ENCODE measurements at regions not wholly inside any gene's neighbourhood (a gene's known extent, or its start where the extent isn't known, plus 50 kb on each side); places are given as distances from the start of the nearest gene placed in this dataset.

- TF ChIP-seq EGR1 (IDR thresholded peaks at IDR 0.05; ENCODE audit: borderline replicate concordance, low read depth, low read length) = no peak
These were observed 442.6 kb upstream of the LRATD1 start (continued) for GRCh38 chr2:14189929-14190328.

- H4K91ac ChIP-seq (replicated peaks; ENCODE audit: insufficient read length, low read length) = no peak overlapping the region
- H3K36me3 ChIP-seq (ENCODE audit: control insufficient read depth in 2 of 4, insufficient read depth in 4 of 4, low read length in 3 of 4) = no peaks in the 10 kb centered on the region
- ChIA-PET POLR2A (ENCODE audit: partially characterized antibody) (no interaction called here), CTCF (ENCODE audit: partially characterized antibody) (no interaction called here)
- no peak for TF ChIP-seq GABPA (IDR thresholded peaks at IDR 0.05; ENCODE audit: borderline replicate concordance, insufficient read depth, low read length)
- no peak for TF ChIP-seq HDAC6 (IDR thresholded peaks at IDR 0.05; ENCODE audit: low read depth, low read length)
- H3K27ac ChIP-seq (ENCODE audit: low read depth, low read length) = no peak overlapping the region
- no peaks in the 10 kb centered on the region for H4K20me1 ChIP-seq (replicated peaks in 1 of 2; ENCODE audit: control insufficient read depth in 1 of 2, insufficient read depth in 2 of 2, low read length in 2 of 2)
- peaks cover 0 to 4% (median 1%) of the 10 kb centered on the region in 4 experiments; a peak in 2 of 7 replicates for H3K4me1 ChIP-seq (replicated peaks in 1 of 4; ENCODE audit: control insufficient read depth in 3 of 4, insufficient read depth in 4 of 4, low read length in 3 of 4)
- no peak overlapping the region for H3K56ac ChIP-seq (replicated peaks; ENCODE audit: insufficient read length, low read depth, low read length)
- no peak overlapping the region for H2BK12ac ChIP-seq (ENCODE audit: low read depth, low read length)
- H3K79me2 ChIP-seq (ENCODE audit: control insufficient read depth in 1 of 2, insufficient read depth in 2 of 2, low read length in 2 of 2) = no peaks in the 10 kb centered on the region
- WGBS, 2 experiments (ENCODE audit: extremely low coverage in 1 of 2, insufficient coverage in 1 of 2, insufficient read length in 1 of 2, insufficient replicate concordance in 2 of 2, low coverage in 1 of 2, low lambda C conversion rate in 2 of 2, missing lambda C conversion rate in 1 of 2) = 82% methylated on average over 1 of the region's 1 CpG; no CpG with 5 or more reads in 1 of the 2 experiments
- H3K9ac ChIP-seq (replicated peaks in 1 of 4; ENCODE audit: extremely low read depth in 1 of 4, low read depth in 3 of 4, low read length in 3 of 4) = no peak overlapping the region
- no peaks in the 10 kb centered on the region for H3K79me1 ChIP-seq (ENCODE audit: low read depth, low read length)
- no peak overlapping the region for H2BK5ac ChIP-seq (ENCODE audit: low read depth, low read length)
- H2BK15ac ChIP-seq (ENCODE audit: low read length) = no peak overlapping the region
- no peak for DNase-seq (ENCODE audit: low read depth in 1 of 2, low spot score in 2 of 2)
- no peak overlapping the region for H3K23ac ChIP-seq (ENCODE audit: insufficient read length)
- H3K9me3 ChIP-seq (ENCODE audit: insufficient read depth in 2 of 2, low read depth in 1 of 2, low read length in 1 of 2) = no peaks in the 10 kb centered on the region
- no peak overlapping the region for H2AK5ac ChIP-seq (ENCODE audit: low read depth, low read length)
- H3K4me2 ChIP-seq (ENCODE audit: insufficient read depth in 1 of 2, low read depth in 2 of 2, low read length in 2 of 2) = no peak overlapping the region
- H2AFZ ChIP-seq (ENCODE audit: low read length) = peak overlapping the region; percentile 41; the same call in 1 of the 2 replicates
- H3K27me3 ChIP-seq (replicated peaks in 1 of 4; ENCODE audit: control insufficient read depth in 3 of 4, extremely low read depth in 1 of 4, insufficient read depth in 3 of 4, low read length in 3 of 4) = no peaks in the 10 kb centered on the region
- H3K4ac ChIP-seq (replicated peaks; ENCODE audit: insufficient read length, low read depth, low read length) = no peak overlapping the region
- no peak overlapping the region for H3K18ac ChIP-seq (ENCODE audit: extremely low read depth, low read length)
- no peak overlapping the region for H4K8ac ChIP-seq (ENCODE audit: extremely low read depth, insufficient read depth, low read length)
- no peak overlapping the region for H2BK20ac ChIP-seq (ENCODE audit: low read length)
- no peak overlapping the region for H3K14ac ChIP-seq (ENCODE audit: insufficient read length)
- no peak overlapping the region for H2BK120ac ChIP-seq (replicated peaks; ENCODE audit: low read depth, low read length)
- FAIRE-seq = no peak
- no peak overlapping the region for H4K5ac ChIP-seq (ENCODE audit: insufficient read length, low read depth, low read length)
- H3K4me3 ChIP-seq (ENCODE audit: extremely low read depth in 1 of 4, insufficient read depth in 2 of 4, low read depth in 3 of 4, low read length in 4 of 4) = no peak overlapping the region
- H3K23me2 ChIP-seq (ENCODE audit: low read depth, low read length) = no peaks in the 10 kb centered on the region
These were observed 438.3 kb upstream of the LRATD1 start for GRCh38 chr2:14194233-14194632.

All from H1 (cell line).